Posterior vena cava (tissue), 2 donors: ENCODE measurements at regions not wholly inside any gene's neighbourhood (a gene's known extent, or its start where the extent isn't known, plus 50 kb on each side); places are given as distances from the start of the nearest gene placed in this dataset.

ENCODE experiments used
- DNase-seq: peaks from one replicate; pipeline ENCODE4 v3.0.0-alpha.2; 2020; ENCODE audit warnings: low spot score
- intact Hi-C, 2 donors: fragments of 100-400 bp; cut with DNase I; formaldehyde crosslinking; loops; one replicate each; pipeline versions ENCODE4 v1.14.1 to v1.14.2; 2022 to 2023
- donor health status: DM: yes; HTN: yes; CAD: no.
- donor health status: DM: yes; HTN: yes; CAD: no.

DNA sequence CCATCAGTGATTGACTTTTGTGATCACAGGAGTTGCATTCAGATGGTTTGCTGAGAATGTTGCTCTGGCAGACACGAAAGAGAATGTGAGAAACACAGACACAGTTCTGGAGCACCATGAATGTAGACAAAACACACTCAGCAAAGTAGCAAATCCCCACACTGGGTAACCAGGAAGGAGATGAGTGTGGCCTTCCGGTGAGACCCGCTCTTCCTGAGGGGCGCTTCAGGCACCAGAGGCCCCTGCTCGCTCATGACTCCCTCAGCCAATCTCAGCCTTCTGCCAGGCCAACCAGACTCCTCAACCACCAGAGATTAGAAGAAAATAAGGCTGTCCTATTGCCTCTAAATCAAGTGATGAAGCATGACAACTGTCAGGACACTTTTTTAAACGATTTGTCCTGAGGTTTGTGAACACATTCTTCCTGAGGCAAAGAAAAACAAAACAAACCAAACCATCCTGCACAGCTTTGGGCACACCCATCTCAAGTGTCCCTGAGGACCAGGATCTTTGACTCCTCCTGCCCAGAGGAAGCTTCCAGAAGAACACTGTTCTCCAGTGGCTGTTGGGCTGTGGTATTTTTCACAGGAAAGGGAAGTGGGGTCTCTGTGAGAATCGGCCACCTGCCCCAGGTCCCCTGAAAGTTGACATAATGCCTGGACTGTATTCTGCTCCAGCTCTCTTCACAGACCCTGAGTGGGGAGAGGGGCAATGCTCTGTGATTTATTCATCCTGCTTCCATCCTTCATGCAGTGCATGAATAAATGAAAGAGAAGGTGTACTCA lies 152.8 kb downstream of the BCL11A start:
- intact Hi-C loops = no loop called here
- DNase-seq = no peak

DNA sequence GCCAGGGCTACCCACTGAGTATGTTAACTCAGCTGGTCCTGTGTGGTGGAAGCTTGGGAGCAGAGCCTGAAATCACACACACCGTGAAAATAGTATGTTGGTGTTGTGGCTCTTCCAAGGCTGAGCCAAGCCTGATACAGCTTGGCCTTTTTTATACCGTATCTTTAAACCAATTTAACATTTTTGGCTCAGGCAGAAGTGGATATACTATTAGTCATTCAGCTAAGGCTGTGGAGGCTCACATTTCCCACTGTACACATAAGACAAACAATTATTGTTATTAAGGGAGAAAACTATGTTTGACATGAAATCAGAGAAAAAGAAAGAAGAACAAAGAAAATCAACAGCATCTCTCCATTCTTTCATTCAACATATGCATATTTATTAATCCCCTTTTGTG lies 159.0 kb downstream of the BCL11A start:
- no peak for DNase-seq
- intact Hi-C loops = no loop called here

DNA sequence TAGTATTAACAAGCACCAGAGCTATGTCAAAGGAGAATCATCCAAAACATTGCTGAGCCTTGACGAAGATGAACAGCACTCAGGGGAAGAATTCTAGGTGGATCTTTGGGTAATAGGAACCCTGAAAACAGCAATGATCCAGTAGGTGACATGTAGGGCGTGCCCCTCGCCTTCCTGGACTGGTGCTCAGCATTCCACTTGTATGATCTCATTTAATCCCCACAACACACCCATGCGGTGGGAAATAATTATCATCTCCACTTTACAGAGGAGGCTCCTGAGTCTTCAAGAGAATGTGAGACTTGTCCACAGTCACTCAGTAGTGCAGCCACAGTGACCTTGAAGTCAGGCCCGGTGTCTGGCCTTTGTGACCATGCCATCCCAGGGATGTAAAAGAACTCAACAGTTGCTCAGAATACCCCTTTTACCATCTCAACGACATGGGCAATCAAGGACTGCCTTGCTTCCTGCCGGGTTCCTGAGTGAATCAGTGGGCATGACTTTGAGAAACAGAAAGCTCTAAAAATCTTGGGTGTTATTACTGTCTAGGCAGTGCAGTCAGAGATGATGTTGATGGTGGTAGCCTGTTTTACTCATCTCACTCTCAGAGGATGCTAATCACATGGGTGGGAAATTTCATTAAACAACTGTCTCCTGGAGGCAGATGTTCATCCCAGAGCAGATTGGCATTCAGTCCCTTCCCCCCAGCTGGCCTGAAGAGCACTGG lies 161.6 kb downstream of the BCL11A start:
- no peak for DNase-seq
- intact Hi-C loops = no loop called here

DNA sequence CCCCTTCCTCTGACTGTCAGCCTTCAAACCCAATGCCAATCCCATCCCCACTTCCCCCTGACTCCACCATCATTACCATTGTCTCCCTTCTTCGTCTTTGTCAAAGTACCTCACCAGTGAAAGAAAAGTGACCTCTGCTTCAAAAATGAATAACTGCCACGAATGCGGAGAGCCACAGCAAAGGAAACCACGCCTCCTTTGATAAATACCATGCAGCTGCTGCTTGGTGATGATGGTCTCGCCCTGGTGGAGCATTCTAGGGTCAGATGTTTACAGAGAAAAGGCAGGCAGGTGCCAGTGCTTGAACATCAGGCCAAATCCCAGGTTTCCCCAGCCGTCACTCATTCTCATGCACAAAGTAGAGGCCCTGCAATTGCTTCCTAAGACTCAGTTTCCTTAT lies 162.2 kb downstream of the BCL11A start:
- no peak for DNase-seq
- intact Hi-C loops = no loop called here

DNA sequence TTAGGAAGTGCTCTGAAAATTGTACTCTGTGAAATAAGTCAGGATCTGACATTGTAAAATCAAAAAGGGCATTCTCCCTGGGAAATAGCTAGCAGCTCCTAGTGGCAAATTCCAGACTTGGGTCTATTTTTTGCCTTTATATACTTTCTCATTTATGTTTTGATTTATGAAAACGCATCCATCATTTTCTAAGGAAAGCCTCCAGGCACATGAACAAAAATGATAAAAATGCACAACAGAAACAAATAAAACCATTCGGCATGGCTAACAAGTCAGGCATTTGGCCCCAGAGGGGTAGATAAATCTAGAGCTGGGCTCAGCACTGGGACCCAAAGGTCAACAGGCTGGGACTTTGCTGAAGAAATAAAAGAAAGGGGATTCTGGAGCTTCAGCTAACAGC lies 167.0 kb downstream of the BCL11A start:
- intact Hi-C loops = no loop called here
- no peak for DNase-seq

DNA sequence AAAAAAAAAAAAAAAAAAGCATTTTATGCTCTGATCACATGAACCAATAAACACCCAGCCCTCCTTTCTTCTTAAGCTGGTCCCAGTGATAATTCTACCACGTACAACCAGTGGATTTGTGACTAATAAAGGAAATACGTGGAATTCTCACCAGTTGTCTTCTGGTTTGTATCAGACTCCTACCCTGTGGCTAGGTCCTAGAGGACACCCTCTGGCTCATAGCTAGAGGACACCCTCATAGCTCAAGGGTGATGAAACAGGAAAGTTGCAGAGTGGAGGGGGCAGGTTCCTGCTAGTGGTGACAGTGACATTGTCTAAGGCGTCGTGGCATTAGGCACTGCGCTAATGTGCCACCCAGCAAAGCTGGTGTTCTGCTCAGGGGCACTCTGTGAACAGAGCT lies 167.8 kb downstream of the BCL11A start:
- intact Hi-C loops = no loop called here
- no peak for DNase-seq

DNA sequence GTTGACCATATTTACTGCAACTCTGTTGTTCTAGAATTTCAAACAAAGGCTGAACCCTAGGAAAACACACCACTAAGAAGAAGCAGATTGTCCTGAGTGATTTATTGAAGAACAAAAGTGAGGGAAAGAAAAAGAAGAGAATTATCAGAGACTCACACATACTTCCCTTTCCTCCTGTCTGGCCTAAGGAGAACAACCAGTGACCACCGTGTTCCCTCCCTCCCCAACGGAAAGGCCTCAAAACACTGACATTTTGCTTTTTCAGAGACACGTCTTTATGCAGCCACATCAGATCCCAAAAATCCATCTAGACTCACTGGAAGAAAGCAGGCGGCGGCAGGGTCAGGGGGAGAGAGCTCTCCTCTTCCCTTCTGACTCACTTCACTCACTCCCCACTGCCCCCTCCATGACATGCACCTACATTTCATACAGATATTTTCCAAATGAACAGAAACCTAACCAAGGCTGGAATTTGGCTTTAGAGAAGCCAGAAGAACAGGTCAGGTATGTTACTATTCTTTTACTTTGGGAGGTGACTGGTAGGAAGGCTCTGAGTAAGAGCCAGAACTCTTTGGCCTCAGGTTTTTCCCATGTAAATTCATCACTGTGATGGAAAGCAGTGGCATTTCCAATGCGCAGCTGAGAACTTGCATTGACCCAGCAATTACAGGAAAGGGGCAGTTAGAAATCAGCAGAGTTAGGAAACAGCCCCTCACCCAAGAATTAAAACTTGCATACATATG lies 169.9 kb downstream of the BCL11A start:
- no peak for DNase-seq
- intact Hi-C loops = no loop called here

DNA sequence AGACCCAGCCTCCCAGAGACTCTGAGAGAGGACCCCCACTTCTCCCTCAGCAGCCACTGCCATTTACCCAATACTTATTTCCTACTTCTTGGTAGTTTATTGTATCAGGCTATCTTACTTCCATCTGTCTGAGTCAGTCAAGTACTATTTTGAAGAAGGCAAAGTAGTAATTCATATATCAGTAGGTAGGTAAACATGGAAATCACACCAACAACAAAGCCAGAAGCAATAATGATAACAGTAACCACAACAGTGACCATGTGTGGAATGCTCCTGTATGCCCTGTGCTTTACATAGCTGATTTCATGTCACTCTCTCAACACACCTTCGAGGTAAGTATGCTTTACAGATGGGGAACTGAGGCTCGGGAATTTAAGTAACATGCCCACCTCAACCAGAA lies 173.0 kb downstream of the BCL11A start:
- intact Hi-C loops = no loop called here
- no peak for DNase-seq

DNA sequence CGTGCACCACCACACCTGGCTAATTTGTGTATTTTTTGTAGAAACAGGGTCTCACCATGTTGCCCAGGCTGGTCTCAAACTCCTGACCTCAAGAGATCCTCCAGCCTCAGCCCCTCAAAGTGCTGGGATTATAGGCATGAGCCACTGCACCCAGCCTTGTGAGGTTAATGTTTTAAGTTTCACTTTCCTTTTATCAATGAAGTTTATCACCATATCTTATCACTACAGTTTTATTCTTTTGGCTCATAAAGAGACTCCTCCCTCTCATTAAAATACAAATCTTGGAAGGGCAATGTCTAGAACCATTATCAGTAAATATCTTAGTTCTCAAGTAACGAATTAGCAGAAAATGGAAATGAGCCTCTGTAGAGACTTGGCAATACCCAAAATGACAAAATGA lies 173.8 kb downstream of the BCL11A start:
- no peak for DNase-seq
- intact Hi-C loops = no loop called here

DNA sequence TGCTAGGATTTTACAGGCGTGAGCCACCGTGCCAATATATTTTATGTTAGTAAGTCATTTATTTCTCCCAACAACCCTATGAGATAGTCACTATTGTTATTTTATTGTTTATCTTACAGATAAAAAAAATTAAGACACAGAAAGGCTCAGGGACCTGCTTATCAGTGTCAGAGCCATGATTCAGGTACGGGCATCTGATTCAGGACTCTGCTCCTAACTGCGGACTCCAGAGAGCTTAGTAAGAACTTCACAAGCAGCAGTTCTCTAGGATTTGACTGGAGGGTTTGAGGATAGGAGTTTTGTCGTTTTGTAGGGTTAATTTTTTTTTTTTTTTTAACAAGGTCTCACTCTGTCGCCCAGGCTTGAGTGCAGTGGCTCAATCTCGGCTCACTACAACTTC lies 174.2 kb downstream of the BCL11A start:
- no peak for DNase-seq

DNA sequence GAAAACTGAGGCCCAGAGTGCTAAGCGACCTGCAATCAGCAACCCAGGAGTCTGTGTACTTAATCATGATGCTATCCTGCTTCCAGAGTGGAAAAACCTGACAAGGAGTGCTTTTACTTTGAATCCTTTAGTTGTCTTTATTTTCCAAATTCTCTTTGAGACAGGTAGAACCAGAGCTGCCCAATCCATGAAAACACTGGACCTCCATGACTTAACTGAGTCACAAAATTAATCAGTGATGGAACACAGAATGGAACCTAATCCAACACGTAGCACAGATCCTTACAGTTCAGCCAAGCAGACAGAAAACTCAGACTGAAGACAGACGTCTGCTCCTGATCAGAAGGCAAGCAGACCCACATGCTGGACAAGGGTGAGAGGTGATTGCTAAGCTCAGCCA lies 175.6 kb downstream of the BCL11A start:
- DNase-seq = no peak
- intact Hi-C loops = no loop called here

More for the DNA sequence above, 174.2 kb downstream of the BCL11A start:
- intact Hi-C loops = no loop called here

DNA sequence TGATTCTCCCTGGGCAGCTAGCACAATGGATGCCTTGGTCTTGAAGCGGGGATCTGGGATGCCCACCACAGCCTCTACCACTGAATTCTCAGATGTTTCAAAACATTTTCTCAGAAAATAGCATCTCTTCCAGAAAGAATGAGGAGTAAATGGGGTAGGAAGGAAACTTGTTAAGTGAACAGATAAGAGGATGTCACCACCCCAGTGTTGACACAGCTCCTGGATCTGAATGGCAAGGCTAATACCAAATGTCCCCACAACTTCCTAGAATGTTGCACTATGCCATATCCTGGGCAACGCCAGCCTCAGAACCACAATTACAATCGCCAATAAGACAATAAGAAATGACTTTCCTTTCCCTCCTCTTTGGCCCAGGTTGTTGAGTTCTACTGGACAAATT lies 177.2 kb downstream of the BCL11A start:
- intact Hi-C loops = no loop called here

DNA sequence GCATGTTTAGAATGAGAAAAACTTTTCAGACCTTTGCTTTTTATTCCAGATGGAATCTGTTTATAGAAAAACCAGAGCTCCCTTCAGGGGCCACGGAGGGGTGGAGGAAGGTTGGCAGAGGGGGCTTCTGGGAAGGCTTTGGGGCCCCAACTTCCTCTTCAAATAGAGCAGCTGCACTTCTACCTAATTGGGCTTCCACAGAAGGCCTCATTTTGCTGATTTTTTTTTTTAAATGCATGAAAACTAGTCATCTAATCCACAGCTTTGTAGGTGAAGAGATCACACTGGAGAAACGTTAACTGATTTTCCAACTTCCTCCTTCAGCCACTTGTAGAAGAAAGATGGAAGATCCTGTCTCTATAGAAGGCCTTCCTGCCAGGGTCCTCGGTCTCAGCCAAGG lies 181.8 kb downstream of the BCL11A start:
- no peak for DNase-seq

More for the DNA sequence above, 177.2 kb downstream of the BCL11A start:
- no peak for DNase-seq

DNA sequence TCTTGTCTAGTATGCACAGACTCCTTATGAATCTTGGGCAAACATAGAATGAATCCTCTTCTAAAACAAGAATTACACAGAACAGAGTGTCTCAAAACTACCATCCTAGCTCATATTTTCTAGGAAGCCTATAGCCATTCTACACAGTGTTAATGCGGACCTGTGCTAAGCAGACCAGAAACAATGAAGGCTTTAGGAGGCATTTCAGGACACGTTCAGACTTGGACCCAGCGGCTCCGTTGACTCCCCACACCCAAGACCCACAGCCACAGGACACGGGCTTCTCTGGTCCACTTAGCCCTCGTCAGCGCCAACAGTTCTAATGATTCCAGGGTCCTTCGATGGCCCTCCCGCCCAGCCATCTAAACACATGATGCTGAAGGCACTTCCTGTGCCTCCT lies 182.2 kb downstream of the BCL11A start:
- intact Hi-C loops = no loop called here

More for the DNA sequence above, 181.8 kb downstream of the BCL11A start:
- intact Hi-C loops = no loop called here

DNA sequence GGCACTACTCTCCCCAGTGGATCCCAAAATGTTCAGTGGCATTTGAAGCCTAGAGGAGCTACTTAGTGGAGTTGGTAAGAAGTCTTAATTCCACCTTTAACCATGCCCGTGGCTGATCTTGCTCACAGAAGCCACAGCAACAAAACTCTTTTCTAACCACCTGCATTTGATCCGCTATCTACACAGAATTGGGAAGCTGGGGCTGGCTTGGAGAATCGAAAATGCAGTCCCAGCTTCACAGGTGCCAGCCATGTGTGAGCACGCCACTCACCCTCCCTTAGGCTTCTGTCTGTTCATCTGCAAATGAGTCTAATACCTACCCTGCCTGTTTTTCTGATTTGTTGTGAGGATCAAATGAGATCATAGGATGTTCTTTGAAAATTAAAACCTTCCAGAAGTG lies 182.6 kb downstream of the BCL11A start:
- no peak for DNase-seq
- intact Hi-C loops = no loop called here

More for the DNA sequence above, 182.2 kb downstream of the BCL11A start:
- DNase-seq = no peak

DNA sequence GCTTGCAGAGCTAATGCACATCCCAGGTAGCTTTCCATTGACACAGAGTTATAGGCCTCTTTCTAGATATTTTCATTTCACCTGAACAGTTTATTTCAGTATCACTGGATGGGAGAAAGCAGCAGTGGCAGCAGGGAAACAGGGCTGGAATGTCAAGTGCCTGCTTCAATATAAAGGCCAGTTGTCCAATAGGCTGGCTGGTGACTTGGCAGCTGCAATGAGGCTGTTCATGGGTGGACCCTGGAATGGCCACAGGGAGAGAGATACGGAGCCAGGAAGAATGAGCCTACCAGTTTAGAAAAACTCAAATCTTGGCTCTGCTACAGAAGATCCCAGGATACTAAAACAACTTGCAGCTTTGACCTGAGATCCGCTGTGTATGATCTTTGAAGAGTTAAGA lies 185.0 kb downstream of the BCL11A start:
- no peak for DNase-seq

DNA sequence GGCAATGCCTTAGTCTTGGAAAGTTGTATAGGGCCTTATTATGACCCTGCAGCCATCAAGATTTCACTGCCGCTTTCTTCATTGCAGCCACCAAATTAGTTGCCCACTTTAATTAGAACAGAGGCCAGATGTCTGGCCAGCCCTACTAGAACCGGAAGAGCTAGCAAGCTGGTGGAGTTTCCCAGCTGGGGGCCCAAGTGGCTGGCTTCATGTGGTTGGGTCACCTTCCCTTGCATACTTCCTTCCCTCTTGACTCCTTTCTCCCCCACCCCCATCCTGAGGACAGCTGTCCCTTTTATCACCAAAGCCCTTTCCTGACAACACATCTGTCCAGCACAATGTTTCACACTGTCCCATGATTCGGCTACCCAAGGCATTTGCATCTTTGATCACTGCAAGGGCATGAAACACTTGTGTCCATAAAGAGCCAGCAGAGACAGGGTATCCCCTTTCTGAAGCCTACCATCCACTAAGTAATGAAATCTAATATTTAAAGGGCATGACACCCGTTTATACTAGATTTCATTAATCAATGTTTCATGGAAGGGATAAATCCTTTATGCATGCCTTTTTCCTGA lies 187.2 kb downstream of the BCL11A start:
- no peak for DNase-seq
- intact Hi-C loops = no loop called here

More for the DNA sequence above, 185.0 kb downstream of the BCL11A start:
- intact Hi-C loops = no loop called here

DNA sequence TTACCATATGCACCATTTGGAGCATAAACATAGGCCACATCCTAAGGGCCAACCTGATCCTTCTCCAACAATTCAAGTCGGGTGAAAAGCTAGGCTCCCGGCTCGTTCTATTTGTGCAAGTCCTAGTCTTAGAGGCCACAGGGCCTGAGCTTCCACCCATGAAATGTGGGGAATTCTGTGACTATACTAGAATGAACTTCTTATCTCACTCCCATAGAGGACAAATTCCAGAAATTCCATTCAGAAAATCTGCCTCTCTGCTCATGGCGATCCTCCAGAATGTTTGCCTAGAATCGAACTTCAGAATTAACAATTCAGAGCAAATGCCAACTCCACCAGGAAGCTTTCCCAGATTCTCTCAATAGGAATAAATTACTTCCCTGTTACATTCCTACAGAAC lies 187.9 kb downstream of the BCL11A start:
- no peak for DNase-seq
- intact Hi-C loops = no loop called here

DNA sequence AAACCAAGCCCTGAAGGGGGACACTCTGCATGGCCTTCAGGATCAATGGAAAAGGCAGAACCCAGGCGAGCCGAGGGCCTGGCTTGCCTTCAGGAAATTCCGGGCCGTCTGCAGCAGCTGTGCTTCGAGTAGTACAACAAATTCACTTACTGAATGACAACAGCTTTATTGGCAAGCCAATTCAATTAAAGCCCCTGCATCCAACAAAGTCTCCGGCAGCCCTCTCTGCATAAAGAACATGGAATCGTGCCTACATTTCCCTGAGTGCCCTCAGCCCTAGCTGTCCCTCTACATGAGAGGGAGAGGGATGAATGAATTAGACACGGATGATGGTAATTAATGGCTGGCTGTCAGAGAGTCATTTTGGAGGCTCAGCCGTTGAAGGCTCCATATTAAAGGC lies 189.0 kb downstream of the BCL11A start:
- intact Hi-C loops = no loop called here
- DNase-seq = no peak

DNA sequence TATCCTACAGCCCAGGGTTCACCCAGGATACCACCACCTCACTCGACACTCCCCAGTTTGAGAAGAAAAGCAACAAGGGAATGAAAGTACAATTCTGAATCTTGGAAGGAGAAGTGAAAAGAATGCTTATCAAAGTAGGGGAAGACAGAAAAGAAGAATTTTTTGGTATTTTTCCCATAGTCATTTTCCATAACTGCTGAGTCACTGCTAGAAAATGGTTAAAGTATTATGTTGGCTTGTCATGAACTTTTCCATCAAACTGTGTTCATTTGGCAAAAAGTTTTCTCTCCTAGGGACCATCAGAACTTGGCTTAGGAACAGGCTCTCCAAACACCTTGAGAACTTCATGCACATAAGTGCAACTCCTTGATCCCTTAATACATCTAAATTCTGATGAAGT lies 192.0 kb downstream of the BCL11A start:
- no peak for DNase-seq
- intact Hi-C loops = no loop called here
